ENCODE measurements at regions not wholly inside any gene's neighbourhood (a gene's known extent, or its start where the extent isn't known, plus 50 kb on each side); places are given as distances from the start of the nearest gene placed in this dataset.

GRCh38 chr4:55762819-55763218, 56.8 kb upstream of the EXOC1L start:
- H3K36me3 Mint-ChIP-seq (ENCODE audit: insufficient read depth), result no peaks in the 10 kb centered on the region
- H3K27me3 Mint-ChIP-seq, result peaks cover 13 to 20% of the 10 kb centered on the region in 2 donors
- no peak for DNase-seq
- no peaks in the 10 kb centered on the region for H3K4me1 Mint-ChIP-seq (ENCODE audit: low read depth in 2 of 2)
- no peak for ATAC-seq (replicated peaks)
- no peak overlapping the region for H3K27ac Mint-ChIP-seq
- H3K9me3 Mint-ChIP-seq, result no peaks in the 10 kb centered on the region
- no peak overlapping the region for H3K4me3 Mint-ChIP-seq

GRCh38 chr4:55763996-55764395, 55.6 kb upstream of the EXOC1L start:
- H3K27ac Mint-ChIP-seq, result no peak overlapping the region
- H3K9me3 Mint-ChIP-seq, result no peaks in the 10 kb centered on the region
- peaks cover 17 to 20% of the 10 kb centered on the region in 2 donors for H3K27me3 Mint-ChIP-seq
- no peaks in the 10 kb centered on the region for H3K4me1 Mint-ChIP-seq (ENCODE audit: low read depth in 2 of 2)
- H3K36me3 Mint-ChIP-seq (ENCODE audit: insufficient read depth), result no peaks in the 10 kb centered on the region
- no peak overlapping the region for H3K4me3 Mint-ChIP-seq
- DNase-seq (no peak), ATAC-seq (replicated peaks) (no peak)

- Mint-ChIP-seq H3K36me3 (ENCODE audit: insufficient read depth) (no peaks in the 10 kb centered on the region), H3K27me3 (peaks cover 20 to 22% of the 10 kb centered on the region in 2 donors), H3K27ac (no peak overlapping the region), H3K4me1 (ENCODE audit: low read depth in 2 of 2) (no peaks in the 10 kb centered on the region), H3K9me3 (no peaks in the 10 kb centered on the region), H3K4me3 (no peak overlapping the region)
- DNase-seq, result no peak
- no peak for ATAC-seq (replicated peaks)
Measured at GRCh38 chr4:55765070-55765469, 54.5 kb upstream of the EXOC1L start.

GRCh38 chr4:55768291-55768690, 51.3 kb upstream of the EXOC1L start:
- H3K36me3 Mint-ChIP-seq (ENCODE audit: insufficient read depth), result no peaks in the 10 kb centered on the region
- H3K9me3 Mint-ChIP-seq, result no peaks in the 10 kb centered on the region

More at GRCh38 chr4:55768291-55768690, 51.3 kb upstream of the EXOC1L start:
- no peak overlapping the region for H3K4me3 Mint-ChIP-seq
- no peak for ATAC-seq (replicated peaks)
- peaks cover 20 to 31% of the 10 kb centered on the region in 2 donors for H3K27me3 Mint-ChIP-seq
- DNase-seq, result no peak
- H3K27ac Mint-ChIP-seq, result no peak overlapping the region
- H3K4me1 Mint-ChIP-seq (ENCODE audit: low read depth in 2 of 2), result no peaks in the 10 kb centered on the region

All from effector memory CD8-positive, alpha-beta T cell (primary cell).